ENCODE measurements at regions not wholly inside any gene's neighbourhood (a gene's known extent, or its start where the extent isn't known, plus 50 kb on each side); places are given as distances from the start of the nearest gene placed in this dataset.
"Not testable (repeated sequence)": the region's sequence is repeated elsewhere in the genome, so short reads cannot be mapped to it uniquely, and the experiment has no call there.

GRCh38 chr4:101669832-101670188, 120.7 kb upstream of the BANK1 start:
- DNase-seq, result no peak

DNA sequence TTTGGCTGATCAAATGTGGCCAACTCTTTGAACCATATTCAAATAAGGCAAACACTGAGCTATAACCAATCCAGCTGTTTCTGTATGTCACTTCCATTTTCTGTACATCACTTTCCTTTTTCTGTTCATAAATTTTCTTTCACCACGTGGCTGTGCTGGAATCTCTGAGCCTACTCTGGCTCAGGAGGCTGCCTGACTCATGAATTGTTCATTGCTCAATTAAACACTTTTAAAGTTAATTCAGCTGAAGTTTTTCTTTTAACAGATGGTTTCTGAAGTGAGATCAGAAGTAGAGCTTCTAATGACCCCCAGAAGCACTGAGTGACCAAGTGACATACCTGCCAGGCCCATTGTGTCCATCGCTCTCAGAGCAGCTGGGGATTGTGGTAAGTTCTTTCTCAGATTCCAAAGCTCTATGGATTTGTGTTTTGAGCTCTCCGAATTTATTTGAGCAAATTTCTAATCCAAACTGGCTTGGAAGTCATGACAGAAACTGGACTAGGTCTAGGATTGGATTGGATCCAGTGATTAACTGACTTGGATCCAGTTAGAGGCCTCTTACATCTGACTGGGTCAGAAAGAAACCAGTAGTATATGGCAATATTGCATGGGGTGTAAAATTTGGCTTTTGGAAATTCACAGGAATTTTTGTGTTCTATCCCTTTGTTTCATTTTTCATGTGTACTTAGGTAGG, 121.2 kb upstream of the BANK1 start:
- no peak for DNase-seq

DNA sequence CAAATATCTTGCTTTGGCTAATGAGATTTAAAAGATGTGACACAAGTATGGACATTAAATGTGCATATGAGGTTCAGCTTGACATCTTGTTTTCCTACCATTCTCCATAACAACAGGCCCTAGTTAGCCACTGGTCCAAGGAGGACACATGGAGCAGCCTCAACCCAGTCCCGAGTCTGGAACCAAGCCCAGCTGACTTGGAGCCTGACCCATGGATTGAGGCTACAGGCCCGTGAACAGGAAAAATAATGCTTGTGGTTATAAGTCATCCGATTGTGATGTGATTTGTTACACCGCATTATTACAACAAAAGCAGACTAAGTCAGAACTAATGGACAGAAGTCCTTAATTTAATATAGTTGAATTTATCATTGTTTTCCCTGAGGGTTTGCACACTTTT, 123.2 kb upstream of the BANK1 start:
- no peak for DNase-seq

DNA sequence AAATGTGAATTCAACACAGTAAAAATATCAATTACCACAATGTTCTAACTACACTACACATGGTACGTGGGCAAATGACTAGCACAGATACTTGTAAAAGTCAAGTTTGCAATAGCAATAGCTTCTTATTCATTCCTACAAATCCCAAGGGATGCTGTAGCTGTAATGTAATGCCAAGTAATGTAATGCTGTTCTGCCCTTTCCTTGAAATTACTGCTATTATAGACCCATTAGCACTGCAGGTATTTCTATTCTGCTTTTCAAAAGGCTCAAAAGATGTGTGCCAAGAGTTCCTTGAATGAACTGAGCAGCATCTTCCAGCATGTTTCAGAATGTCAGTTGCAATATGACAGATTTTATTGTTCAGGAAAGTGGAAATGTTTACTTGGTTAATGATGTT, 129.9 kb upstream of the BANK1 start:
- DNase-seq, result no peak

- no peak for DNase-seq
Measured at GRCh38 chr4:101655857-101656256, 134.7 kb upstream of the BANK1 start.

DNA sequence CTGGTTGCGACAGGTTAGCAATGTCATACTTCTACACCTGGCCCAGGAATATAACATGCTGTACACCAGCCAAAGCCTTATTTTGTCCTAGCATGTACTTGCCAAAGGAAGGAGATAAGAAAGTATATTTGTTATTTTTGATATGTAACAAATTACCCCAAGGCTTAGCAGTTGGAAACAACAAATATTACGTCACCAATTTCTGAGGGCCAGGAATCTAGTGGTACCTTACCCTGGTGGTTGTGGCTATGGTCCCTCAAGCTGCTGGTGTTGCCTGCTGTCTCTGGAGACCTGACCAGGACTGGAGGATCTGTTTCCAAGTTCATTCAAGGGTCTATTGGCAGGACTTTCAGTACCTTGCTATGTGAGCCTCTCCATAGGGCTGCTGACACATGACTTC, 135.5 kb upstream of the BANK1 start:
- DNase-seq, result no peak

DNA sequence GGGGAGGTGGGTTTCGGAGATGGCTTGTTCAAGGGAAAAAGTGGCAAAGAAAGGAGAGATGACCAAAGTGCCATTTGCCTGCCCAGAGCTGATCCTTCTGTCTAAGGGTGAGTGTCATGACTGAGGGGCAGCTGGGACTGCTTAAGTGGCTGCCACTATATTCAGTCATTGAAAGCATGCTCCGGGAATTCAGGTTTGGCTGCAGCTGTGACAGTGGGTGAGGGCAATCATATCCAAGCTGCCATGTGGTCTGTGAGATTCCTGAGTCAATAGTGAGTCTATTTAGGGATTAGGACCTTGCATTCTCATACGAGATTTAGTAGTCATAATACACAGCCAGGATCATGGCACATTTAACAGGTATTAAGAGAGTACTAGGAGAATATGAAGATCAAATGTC, 138.8 kb upstream of the BANK1 start:
- no peak for DNase-seq

- no peak for DNase-seq
Measured at GRCh38 chr4:101649790-101650515, 140.6 kb upstream of the BANK1 start.

DNA sequence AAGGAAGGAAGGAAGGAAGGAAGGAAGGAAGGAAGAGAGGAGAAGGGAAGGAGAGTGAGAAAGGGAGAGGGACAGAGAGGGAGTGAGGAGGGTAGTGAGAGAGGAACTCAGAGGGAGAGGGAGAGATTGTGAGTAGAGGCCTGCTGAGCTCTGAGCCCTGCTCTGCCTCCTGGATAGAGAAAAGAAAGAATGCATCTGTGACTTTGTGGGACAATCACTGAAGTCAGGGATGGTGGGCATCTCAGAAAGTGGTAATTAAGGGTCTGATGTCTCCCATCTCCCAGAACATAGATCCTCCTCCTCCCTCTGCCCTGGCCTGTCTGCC, 142.9 kb upstream of the BANK1 start:
- no peak for DNase-seq

GRCh38 chr4:101644516-101644915, 146.0 kb upstream of the BANK1 start:
- DNase-seq, result no peak

DNA sequence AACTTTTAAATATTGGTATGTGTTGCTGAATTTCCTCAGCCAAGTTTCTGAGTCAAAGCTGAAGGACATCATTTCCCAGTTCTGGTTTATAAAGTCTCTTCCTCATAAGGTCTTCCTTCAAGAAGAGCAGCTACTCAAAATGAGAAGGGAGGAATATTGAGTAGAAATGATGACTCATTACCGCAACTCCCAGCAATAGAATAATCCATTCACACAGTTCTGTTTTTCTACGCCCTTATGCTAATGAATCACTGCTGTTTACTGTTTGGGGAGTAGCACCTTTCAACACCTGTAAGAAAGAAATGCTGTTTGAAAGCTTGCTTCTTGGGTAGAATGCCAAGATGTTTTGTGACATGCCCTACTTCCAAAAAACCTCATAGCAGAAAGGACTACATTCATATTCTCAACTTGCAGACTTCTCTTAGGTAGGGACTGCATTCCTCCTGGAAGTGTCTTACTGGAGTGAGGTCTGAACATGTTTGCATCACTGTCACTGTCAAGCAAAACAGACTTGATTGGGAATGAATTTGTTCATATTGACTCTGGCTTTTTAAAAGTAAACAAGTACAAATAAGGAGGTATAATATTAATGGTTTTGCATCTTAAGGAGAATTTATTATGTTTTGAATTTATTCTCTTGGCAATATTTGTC, 147.2 kb upstream of the BANK1 start:
- no peak for DNase-seq

DNA sequence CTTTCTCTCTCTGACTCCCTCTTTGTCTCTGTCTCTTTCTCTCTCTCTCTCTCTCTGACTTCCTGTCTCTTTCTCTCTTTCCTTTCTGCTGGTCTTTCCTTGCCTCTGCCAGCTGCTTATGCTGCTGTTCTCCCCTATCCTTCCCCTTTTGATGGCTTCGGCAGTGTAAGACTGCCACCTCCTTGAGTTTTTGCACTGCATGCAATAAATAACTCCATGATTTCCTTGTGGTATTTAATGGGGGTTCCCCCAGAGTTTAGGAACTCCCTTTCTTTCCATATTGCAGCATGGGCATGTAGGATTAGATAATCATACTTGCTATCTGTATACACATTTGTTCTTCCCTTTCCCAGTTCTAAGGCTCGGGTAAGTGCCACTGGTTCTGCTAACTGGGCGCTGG, 157.8 kb upstream of the BANK1 start:
- DNase-seq, result not testable (repeated sequence)

- no peak for DNase-seq
Measured at GRCh38 chr4:101630319-101630986, 160.1 kb upstream of the BANK1 start.

DNA sequence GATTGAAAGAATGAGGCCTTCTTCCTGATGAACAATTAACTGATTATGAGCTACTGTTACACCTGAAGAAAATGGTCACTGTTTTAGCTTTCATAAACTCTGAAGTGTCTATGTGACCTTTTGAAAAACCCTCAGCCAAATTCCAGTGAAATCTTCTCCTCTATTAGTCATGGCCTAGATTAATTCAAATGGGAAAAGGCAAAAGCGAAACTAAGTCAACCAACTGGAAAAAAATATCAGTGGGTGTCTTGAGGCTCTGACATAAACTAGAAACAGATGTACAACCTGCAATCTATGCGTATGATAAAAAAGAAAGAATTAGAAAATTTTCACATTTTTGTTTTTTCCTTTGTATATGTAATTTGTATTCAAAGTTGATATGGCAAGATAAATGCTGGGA, 169.4 kb upstream of the BANK1 start:
- DNase-seq, result no peak

DNA sequence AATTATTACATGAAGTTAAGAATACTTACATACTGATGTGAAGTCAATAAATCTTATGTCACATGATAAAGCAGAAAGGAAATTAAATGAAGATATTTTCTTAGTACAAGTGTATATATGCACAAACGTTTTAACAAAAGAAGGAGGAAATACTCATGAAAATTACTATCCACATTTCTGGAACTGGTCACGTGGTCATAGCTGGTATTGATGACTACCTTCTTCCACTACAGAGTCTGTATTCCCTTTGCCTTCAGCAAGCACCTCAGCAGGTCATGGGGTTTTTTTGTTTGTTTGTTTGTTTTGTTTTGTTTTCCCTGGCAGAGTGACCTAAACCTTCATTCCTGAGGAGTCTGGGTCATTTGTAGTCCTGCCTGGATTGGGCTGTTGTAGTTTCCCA, 174.9 kb upstream of the BANK1 start:
- no peak for DNase-seq

- DNase-seq, result not testable (repeated sequence)
Measured at GRCh38 chr4:101606989-101607388, 183.5 kb upstream of the BANK1 start.

GRCh38 chr4:101604976-101605375, 185.6 kb upstream of the BANK1 start:
- no peak for DNase-seq

DNA sequence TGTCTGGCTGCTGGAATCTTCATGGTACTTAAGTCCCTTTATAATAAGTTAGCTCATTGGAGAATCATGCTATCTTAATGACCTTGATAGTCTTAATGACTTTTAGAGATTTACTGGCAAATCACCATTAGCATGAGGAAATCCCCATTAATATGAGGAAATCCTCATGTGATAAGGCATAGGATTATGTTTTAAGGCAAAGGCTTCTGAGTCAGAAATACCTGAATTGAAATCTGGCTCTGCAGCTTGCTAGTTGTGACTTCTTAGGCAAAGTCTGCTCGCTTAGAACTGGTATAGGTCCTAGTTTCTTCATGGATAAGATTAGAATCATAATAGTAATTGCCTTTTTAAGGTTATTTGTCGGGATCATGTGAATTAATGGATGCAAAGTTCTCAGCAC, 190.2 kb upstream of the BANK1 start:
- no peak for DNase-seq

- no peak for DNase-seq
Measured at GRCh38 chr4:101599620-101600019, 190.9 kb upstream of the BANK1 start.

- no peak for DNase-seq
Measured at GRCh38 chr4:101596781-101597552, 193.6 kb upstream of the BANK1 start.

DNA sequence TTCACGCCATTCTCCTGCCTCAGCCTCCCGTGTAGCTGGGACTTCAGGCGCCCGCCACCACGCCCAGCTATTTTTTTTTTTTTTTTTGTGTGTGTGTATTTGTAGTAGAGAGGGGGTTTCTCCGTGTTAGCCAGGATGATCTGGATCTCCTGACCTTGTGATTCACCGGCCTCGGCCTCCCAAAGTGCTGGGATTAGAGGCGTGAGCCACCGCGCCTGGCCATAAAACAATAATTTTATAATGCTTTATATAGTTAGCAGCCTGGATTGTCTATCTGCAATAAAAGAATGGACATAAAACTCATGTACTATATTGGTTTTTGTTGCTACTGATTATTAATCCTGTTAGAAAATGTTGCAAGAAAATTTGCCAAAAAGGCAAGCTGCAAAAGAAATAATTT, 195.9 kb upstream of the BANK1 start:
- DNase-seq, result no peak

- no peak for DNase-seq
Measured at GRCh38 chr4:101593666-101594065, 196.9 kb upstream of the BANK1 start.

- DNase-seq, result no peak
Measured at GRCh38 chr4:101584306-101584705, 206.2 kb upstream of the BANK1 start.

Measured in NCI-H1048 (cell line).